Small intestine (tissue), 7 donors: ENCODE measurements at regions not wholly inside any gene's neighbourhood (a gene's known extent, or its start where the extent isn't known, plus 50 kb on each side); places are given as distances from the start of the nearest gene placed in this dataset.

Source experiments
- DNase-seq, 2 donors: peaks; one replicate each; pipeline versions ENCODE4 v3.0.0 to v3.0.0-alpha.2; 2013
- FAIRE-seq: peaks from 2 replicates; lab custom pipeline; 2012; peaks lifted over from hg19 to GRCh38; lab: Jason Lieb, UNC
- H3K27ac ChIP-seq, 3 donors: one replicate each; pipeline ENCODE4 v1.5.1; 2013; ENCODE audit warnings: low read length in 2 of 3, mild to moderate bottlenecking in 2 of 3, control low read depth in 1 of 3, inconsistent platforms in 1 of 3, low read depth in 1 of 3, moderate library complexity in 1 of 3
- H3K27me3 ChIP-seq, 3 donors: one replicate each; pipeline ENCODE4 v1.6.1; 2013; ENCODE audit warnings: low read length in 3 of 3, inconsistent platforms in 1 of 3; ENCODE audit not compliant: control insufficient read depth in 3 of 3, insufficient read depth in 3 of 3
- H3K36me3 ChIP-seq, 3 donors: one replicate each; pipeline ENCODE4 v1.6.1; 2013; ENCODE audit warnings: low read length in 3 of 3, inconsistent platforms in 1 of 3, low read depth in 1 of 3, mild to moderate bottlenecking in 1 of 3, moderate library complexity in 1 of 3; ENCODE audit not compliant: control insufficient read depth in 3 of 3, insufficient read depth in 2 of 3
- H3K4me1 ChIP-seq, 3 donors: one replicate each; pipeline ENCODE4 v1.6.1; 2013; ENCODE audit warnings: low read length in 2 of 3, inconsistent platforms in 1 of 3, low read depth in 1 of 3, mild to moderate bottlenecking in 1 of 3, moderate library complexity in 1 of 3; ENCODE audit not compliant: control insufficient read depth in 3 of 3, insufficient read depth in 2 of 3
- H3K4me3 ChIP-seq, 3 donors: one replicate each; pipeline ENCODE4 v1.5.1; 2013; ENCODE audit warnings: low read length in 3 of 3, control low read depth in 1 of 3, inconsistent platforms in 1 of 3, low read depth in 1 of 3, mild to moderate bottlenecking in 1 of 3, moderate library complexity in 1 of 3
- H3K9me3 ChIP-seq, 2 donors: one replicate each; pipeline ENCODE4 v1.6.1; 2013; ENCODE audit warnings: low read depth in 1 of 2, low read length in 1 of 2; ENCODE audit not compliant: control insufficient read depth in 2 of 2, insufficient read depth in 1 of 2
- WGBS, 3 donors: extraction: QIAGEN DNeasy Blood & Tissue Kit; methylation state at CpG; one replicate each; pipeline ENCODE4 v1.1.7; 2013; 5-methylcytosine and 5-hydroxymethylcytosine counted together
- donor health status: healthy with polysubstance abuse.
- donor health status: control.
- donor health status: control.
- donor health status: Bipolar disorder and iron deficiency.
- donor health status: healthy.

- Histone ChIP-seq H3K4me3 (no peak overlapping the region), H3K4me1 (no peaks in the 10 kb centered on the region), H3K27me3 (no peaks in the 10 kb centered on the region), H3K27ac (no peak overlapping the region), H3K36me3 (no peaks in the 10 kb centered on the region), H3K9me3 (no peaks in the 10 kb centered on the region)
- FAIRE-seq (no peak), DNase-seq (no peak)
- 68 to 82% (median 76%) methylated on average over 2 of the region's 2 CpGs for WGBS, 3 donors
Observed at GRCh38 chr4:123259676-123260646, 136.6 kb upstream of the SPRY1 start.

GRCh38 chr4:123260653-123261052 lies 135.9 kb upstream of the SPRY1 start:
- Histone ChIP-seq H3K4me3 (no peak overlapping the region), H3K36me3 (no peaks in the 10 kb centered on the region)
- WGBS, 3 donors = 94 to 97% (median 97%) methylated on average over 5 of the region's 5 CpGs

GRCh38 chr4:123262080-123262479 lies 134.5 kb upstream of the SPRY1 start:
- H3K27me3 ChIP-seq = no peaks in the 10 kb centered on the region
- DNase-seq (no peak), FAIRE-seq (no peak)
- no peaks in the 10 kb centered on the region for H3K4me1 ChIP-seq
- H3K36me3 ChIP-seq = no peaks in the 10 kb centered on the region
- WGBS, 3 donors = 91 to 96% (median 93%) methylated on average over 3 of the region's 3 CpGs
- no peak overlapping the region for H3K4me3 ChIP-seq
- H3K9me3 ChIP-seq = no peaks in the 10 kb centered on the region
- H3K27ac ChIP-seq = no peak overlapping the region

More at GRCh38 chr4:123260653-123261052, 135.9 kb upstream of the SPRY1 start:
- no peaks in the 10 kb centered on the region for H3K9me3 ChIP-seq
- no peak for DNase-seq
- no peaks in the 10 kb centered on the region for H3K27me3 ChIP-seq
- no peak overlapping the region for H3K27ac ChIP-seq
- no peak for FAIRE-seq
- H3K4me1 ChIP-seq = no peaks in the 10 kb centered on the region

- Histone ChIP-seq H3K4me3 (no peak overlapping the region), H3K27ac (no peak overlapping the region), H3K9me3 (no peaks in the 10 kb centered on the region), H3K36me3 (no peaks in the 10 kb centered on the region), H3K4me1 (no peaks in the 10 kb centered on the region), H3K27me3 (no peaks in the 10 kb centered on the region)
- WGBS, 3 donors = 86 to 96% (median 94%) methylated on average over 1 of the region's 1 CpG
- FAIRE-seq = no peak
- DNase-seq = no peak
Observed at GRCh38 chr4:123265443-123265842, 131.2 kb upstream of the SPRY1 start.

GRCh38 chr4:123266221-123266620 lies 130.4 kb upstream of the SPRY1 start:
- DNase-seq (no peak), FAIRE-seq (peak; percentile 10)
- Histone ChIP-seq H3K36me3 (no peaks in the 10 kb centered on the region), H3K9me3 (no peaks in the 10 kb centered on the region), H3K27ac (no peak overlapping the region), H3K4me1 (no peaks in the 10 kb centered on the region), H3K4me3 (no peak overlapping the region), H3K27me3 (no peaks in the 10 kb centered on the region)

GRCh38 chr4:123278755-123279154 lies 117.8 kb upstream of the SPRY1 start:
- WGBS, 3 donors = 94 to 100% (median 98%) methylated on average over 3 of the region's 3 CpGs
- no peak for DNase-seq
- Histone ChIP-seq H3K36me3 (no peaks in the 10 kb centered on the region), H3K4me1 (no peaks in the 10 kb centered on the region), H3K9me3 (no peaks in the 10 kb centered on the region), H3K4me3 (no peak overlapping the region), H3K27me3 (no peaks in the 10 kb centered on the region), H3K27ac (no peak overlapping the region)
- FAIRE-seq = no peak

GRCh38 chr4:123283371-123283895 lies 113.2 kb upstream of the SPRY1 start:
- H3K4me1 ChIP-seq = no peaks in the 10 kb centered on the region
- no peaks in the 10 kb centered on the region for H3K27me3 ChIP-seq
- no peaks in the 10 kb centered on the region for H3K36me3 ChIP-seq
- WGBS, 3 donors = 86 to 97% (median 97%) methylated on average over 3 of the region's 3 CpGs
- no peak overlapping the region for H3K4me3 ChIP-seq
- DNase-seq (no peak), FAIRE-seq (no peak)
- no peaks in the 10 kb centered on the region for H3K9me3 ChIP-seq
- no peak overlapping the region for H3K27ac ChIP-seq

GRCh38 chr4:123284168-123284567 lies 112.4 kb upstream of the SPRY1 start:
- DNase-seq (no peak), FAIRE-seq (no peak)
- H3K4me1 ChIP-seq = no peaks in the 10 kb centered on the region
- H3K9me3 ChIP-seq = no peaks in the 10 kb centered on the region
- H3K27ac ChIP-seq = no peak overlapping the region
- 23 to 62% (median 61%) methylated on average over 2 of the region's 2 CpGs for WGBS, 3 donors
- no peaks in the 10 kb centered on the region for H3K36me3 ChIP-seq
- no peak overlapping the region for H3K4me3 ChIP-seq
- no peaks in the 10 kb centered on the region for H3K27me3 ChIP-seq
